Heart right ventricle (tissue), 16 donors: ENCODE measurements at regions not wholly inside any gene's neighbourhood (a gene's known extent, or its start where the extent isn't known, plus 50 kb on each side); places are given as distances from the start of the nearest gene placed in this dataset.

Experiments used
- ATAC-seq, 8 donors: fragments of 200-7000 bp; cut with Tn5 transposase; one replicate each; pipeline ENCODE4 v1.9.1; 2020; ENCODE audit warnings: mild to moderate bottlenecking in 8 of 8, moderate library complexity in 8 of 8, moderate number of reproducible peaks in 1 of 8
- DNase-seq, 2 donors: peaks; one replicate each; pipeline ENCODE4 v3.0.0-alpha.2; 2020
- H3K27ac ChIP-seq, 10 donors: fragments of 200-600 bp; sonication (generic) in 2 of 10; one replicate each; pipeline versions ENCODE4 v1.5.0 to v1.8.0; 2020 to 2022; ENCODE audit warnings: mild to moderate bottlenecking in 3 of 10
- H3K27me3 ChIP-seq, 7 donors: fragments of 200-600 bp; one replicate each; pipeline ENCODE4 v1.8.0; 2021 to 2022; ENCODE audit warnings: mild to moderate bottlenecking in 2 of 7
- H3K36me3 ChIP-seq, 9 donors: fragments of 200-600 bp; sonication (generic) in 1 of 9; one replicate each; pipeline versions ENCODE4 v1.5.0 to v1.8.0; 2020 to 2022; ENCODE audit warnings: mild to moderate bottlenecking in 2 of 9
- H3K4me1 ChIP-seq, 9 donors: fragments of 200-600 bp; sonication (generic) in 1 of 9; one replicate each; pipeline versions ENCODE4 v1.5.0 to v1.8.0; 2020 to 2022; ENCODE audit warnings: mild to moderate bottlenecking in 4 of 9
- H3K4me3 ChIP-seq, 10 donors: fragments of 200-600 bp; sonication (generic) in 2 of 10; one replicate each; pipeline versions ENCODE4 v1.5.0 to v1.8.0; 2020 to 2022; ENCODE audit warnings: mild to moderate bottlenecking in 7 of 10, moderate library complexity in 2 of 10
- H3K9me3 ChIP-seq, 11 donors: fragments of 200-600 bp in 10 of 11; sonication (generic) in 2 of 11; one replicate each; pipeline versions ENCODE4 v1.5.0 to v1.8.0; 2013 to 2022; ENCODE audit warnings: mild to moderate bottlenecking in 2 of 11, control low read depth in 1 of 11, moderate library complexity in 1 of 11
- WGBS, 2 donors: extraction: QIAGEN DNeasy Blood & Tissue Kit; methylation state at CpG; one replicate each; pipeline ENCODE4 v1.1.7; 2013; ENCODE audit warnings: inconsistent platforms in 1 of 2; 5-methylcytosine and 5-hydroxymethylcytosine counted together
- intact Hi-C, 10 donors: fragments of 100-400 bp; cut with DNase I; formaldehyde crosslinking; loops; one replicate each; pipeline versions ENCODE4 v1.11.1 to v1.14.2; 2022
- TF ChIP-seq, protein P1 (sequence below), 9 donors: fragments of 200-600 bp; sonication (generic) in 2 of 9; IDR thresholded peaks; one replicate each; pipeline versions ENCODE4 v1.5.0 to v1.8.0; 2021 to 2022; ENCODE audit warnings: antibody characterized with exemption in 9 of 9, mild to moderate bottlenecking in 5 of 9, moderate library complexity in 1 of 9
- donor health status: Arrhythmogenic right ventricular cardiomyopathy.
- donor health status: ischemic (EF 13 %, LVEDD 7.1; RV severe dilation, severe dysfunction).
- donor health status: healthy with polysubstance abuse.
- donor health status: DM: no; HTN: yes; CAD: no.
- donor health status: DM: no; HTN: no; CAD: no.
- donor health status: ischemic (EF 25% LVEDD 6.9; RV normal size, moderate dysfunction).
- donor health status: ischemic (EF 25% LVEDD 5.7; RV mildly dilated, moderate dysfunction).
- donor health status: healthy.
- donor health status: DM: yes; HTN: yes; CAD: no.
- donor health status: Ischemic cardiomyopathy.
- donor health status: ischemic (EF 35%, LVEDD 5.7; RV mildly dilated, moderate dysfunction).
- donor health status: nonischemic (EF 11% LVEDD 7.7; RV severe dilation, severe dysfunction).
- donor health status: DM: yes; HTN: yes; CAD: no.
- donor health status: PGD.
- donor health status: ischemic (EF 29% LVEDD 5.4; RV normal size, mild dysfunction).
- donor health status: nonischemic (EF 23%, LVEDD 6.1; RV moderate dilation, normal function).

DNA sequence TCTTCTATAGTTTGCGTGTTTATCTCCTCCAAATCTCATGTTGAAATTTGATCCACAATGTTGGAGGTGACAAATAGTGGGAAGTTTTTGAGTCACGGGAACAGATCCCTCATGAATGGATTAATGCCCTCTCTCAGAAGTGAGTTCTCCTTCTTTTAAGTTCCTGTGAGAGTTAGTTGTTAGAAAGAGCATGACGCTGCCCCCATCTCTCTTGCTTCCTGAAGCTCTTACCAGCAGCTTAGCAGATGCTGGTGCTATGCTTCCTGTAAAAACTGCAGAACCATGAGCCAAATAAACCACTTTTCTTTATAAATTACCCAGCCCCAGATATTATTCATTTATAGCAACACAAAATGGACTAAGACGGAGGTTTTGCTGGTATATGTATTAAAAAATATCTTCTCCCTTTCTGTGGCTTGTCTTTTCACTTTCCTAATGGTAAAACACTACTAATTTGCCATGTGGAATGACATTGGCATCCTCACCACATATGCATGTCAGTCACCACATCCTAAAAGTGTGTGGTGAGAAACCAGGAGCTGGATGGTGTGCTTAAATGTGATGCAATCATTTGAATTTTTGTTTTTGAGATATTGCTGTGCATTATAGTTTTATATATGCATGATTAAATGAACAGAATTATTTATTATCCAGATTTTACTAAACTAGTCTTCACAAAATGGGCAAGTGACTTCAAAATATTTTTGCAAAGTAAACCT is 449.3 kb downstream of the ADAMTS20 start:
- H3K36me3 ChIP-seq = no peaks in the 10 kb centered on the region
- H3K27ac ChIP-seq = no peak overlapping the region
- H3K4me3 ChIP-seq = no peak overlapping the region
- no peaks in the 10 kb centered on the region for H3K9me3 ChIP-seq
- H3K27me3 ChIP-seq = no peaks in the 10 kb centered on the region
- TF ChIP-seq, protein P1, sequence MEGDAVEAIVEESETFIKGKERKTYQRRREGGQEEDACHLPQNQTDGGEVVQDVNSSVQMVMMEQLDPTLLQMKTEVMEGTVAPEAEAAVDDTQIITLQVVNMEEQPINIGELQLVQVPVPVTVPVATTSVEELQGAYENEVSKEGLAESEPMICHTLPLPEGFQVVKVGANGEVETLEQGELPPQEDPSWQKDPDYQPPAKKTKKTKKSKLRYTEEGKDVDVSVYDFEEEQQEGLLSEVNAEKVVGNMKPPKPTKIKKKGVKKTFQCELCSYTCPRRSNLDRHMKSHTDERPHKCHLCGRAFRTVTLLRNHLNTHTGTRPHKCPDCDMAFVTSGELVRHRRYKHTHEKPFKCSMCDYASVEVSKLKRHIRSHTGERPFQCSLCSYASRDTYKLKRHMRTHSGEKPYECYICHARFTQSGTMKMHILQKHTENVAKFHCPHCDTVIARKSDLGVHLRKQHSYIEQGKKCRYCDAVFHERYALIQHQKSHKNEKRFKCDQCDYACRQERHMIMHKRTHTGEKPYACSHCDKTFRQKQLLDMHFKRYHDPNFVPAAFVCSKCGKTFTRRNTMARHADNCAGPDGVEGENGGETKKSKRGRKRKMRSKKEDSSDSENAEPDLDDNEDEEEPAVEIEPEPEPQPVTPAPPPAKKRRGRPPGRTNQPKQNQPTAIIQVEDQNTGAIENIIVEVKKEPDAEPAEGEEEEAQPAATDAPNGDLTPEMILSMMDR (IDR thresholded peaks at IDR 0.05) = no peak
- 80 to 87% methylated on average over 4 of the region's 4 CpGs for WGBS, 2 donors
- H3K4me1 ChIP-seq = no peaks in the 10 kb centered on the region
- intact Hi-C loops = no loop called here
- no peak for DNase-seq
- no peak for ATAC-seq

DNA sequence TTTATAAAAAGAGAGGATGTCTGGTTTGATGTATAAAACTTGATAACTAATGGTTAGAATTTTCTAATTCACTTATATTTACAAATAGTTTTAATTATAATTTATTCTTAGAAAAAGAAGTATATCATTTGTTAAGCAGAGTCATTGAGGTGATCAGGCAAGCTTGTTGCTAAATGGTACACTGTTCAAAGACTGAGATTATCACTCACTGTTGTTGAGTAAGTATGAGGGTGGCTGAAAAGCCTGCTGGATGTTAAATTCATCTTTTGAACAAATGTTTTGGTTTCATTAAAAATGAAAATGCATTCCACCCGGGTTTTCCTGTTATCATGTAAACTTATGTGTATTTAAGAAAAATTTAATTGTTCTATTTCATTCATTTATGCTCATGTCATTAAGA is 451.8 kb downstream of the ADAMTS20 start:
- peaks cover 0 to 9% (median 0%) of the 10 kb centered on the region in 9 donors for H3K4me1 ChIP-seq
- no peak overlapping the region for H3K4me3 ChIP-seq
- DNase-seq (no peak), ATAC-seq (no peak)
- no peaks in the 10 kb centered on the region for H3K36me3 ChIP-seq
- H3K9me3 ChIP-seq = no peaks in the 10 kb centered on the region
- WGBS, 2 donors = 73 to 90% methylated on average over 1 of the region's 1 CpG
- intact Hi-C loops = no loop called here
- no peaks in the 10 kb centered on the region for H3K27me3 ChIP-seq
- TF ChIP-seq, protein P1 (IDR thresholded peaks at IDR 0.05) = no peak
- no peak overlapping the region for H3K27ac ChIP-seq

DNA sequence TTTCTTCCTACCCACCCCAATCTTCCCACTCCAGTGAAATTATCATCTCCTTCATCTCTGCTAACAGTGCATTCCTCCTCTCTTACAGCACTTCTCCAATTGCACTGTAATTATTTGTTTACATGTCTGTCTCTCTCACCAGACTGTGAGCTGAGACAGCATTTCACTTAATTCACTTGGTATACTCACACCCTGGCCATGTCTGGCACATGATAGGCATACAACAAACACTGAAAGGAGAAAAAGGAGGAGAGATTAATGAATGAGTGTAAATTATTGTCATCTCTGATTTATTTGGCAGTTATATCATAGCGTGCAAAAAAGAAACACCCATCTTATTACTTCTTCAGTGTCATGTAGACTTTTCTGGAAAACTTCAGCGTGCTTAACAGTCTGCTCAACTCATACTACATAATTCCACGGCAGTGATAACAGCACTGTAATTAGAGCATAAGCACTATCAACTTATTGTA is 452.3 kb downstream of the ADAMTS20 start:
- Histone ChIP-seq H3K4me3 (no peak overlapping the region), H3K27ac (no peak overlapping the region), H3K27me3 (no peaks in the 10 kb centered on the region), H3K9me3 (no peaks in the 10 kb centered on the region), H3K4me1 (peaks cover 0 to 9% (median 0%) of the 10 kb centered on the region in 9 donors), H3K36me3 (no peaks in the 10 kb centered on the region)
- ATAC-seq (no peak), DNase-seq (no peak)
- intact Hi-C loops = loop anchor here in 1 of 10 donors (10.0 kb wide), 1 partner anchor 505 kb away; no protein-coding TSS in a partner anchor
- TF ChIP-seq, protein P1 (IDR thresholded peaks at IDR 0.05) = no peak
- 66 to 70% methylated on average over 3 of the region's 3 CpGs for WGBS, 2 donors

DNA sequence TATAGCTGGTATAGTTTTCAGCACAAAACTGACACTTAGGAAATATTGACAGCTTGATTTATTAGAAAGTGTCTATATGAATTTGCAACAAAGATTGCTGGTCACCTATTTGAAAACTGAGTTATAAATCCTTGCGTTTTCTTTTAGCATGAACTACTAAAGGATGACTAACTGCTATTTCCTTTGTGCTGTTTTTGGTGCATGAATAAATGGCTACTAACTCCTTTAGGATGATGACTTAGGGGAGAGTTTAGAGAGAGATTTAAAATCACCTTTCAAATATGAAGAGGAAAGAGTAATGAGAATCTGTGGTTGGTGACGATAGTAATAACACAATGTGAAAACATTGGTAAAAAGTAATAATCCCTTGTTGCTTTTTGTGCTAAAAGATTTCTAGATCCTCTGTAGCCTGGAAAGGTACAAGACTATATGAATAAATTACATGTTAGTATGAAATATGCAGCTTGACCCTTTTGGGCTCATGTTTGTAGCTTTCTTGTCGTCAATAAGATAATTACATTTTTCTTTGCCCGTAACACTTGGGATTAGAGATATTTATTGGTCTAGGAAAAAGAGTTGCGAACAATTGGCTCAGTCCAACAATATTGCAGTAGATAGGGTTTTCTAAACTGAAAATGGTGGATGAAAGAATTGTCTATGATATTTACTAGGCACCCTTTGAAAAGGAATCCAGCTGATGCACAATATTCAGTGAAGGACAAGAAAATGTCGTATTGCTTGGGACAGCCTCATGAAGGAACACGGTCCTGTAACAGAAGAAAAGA is 453.0 kb downstream of the ADAMTS20 start:
- 95 to 97% methylated on average over 7 of the region's 7 CpGs for WGBS, 2 donors
- intact Hi-C loops = loop anchor here in 1 of 10 donors (10.0 kb wide), 1 partner anchor 504 kb away; no protein-coding TSS in a partner anchor
- no peak for ATAC-seq

More for the DNA sequence above, 453.0 kb downstream of the ADAMTS20 start:
- Histone ChIP-seq H3K27ac (no peak overlapping the region), H3K9me3 (no peaks in the 10 kb centered on the region), H3K4me1 (peaks cover 0 to 9% (median 0%) of the 10 kb centered on the region in 9 donors), H3K36me3 (no peaks in the 10 kb centered on the region), H3K4me3 (no peak overlapping the region), H3K27me3 (no peaks in the 10 kb centered on the region)
- no peak for DNase-seq
- TF ChIP-seq, protein P1 (IDR thresholded peaks at IDR 0.05) = no peak
